ENCODE measurements at regions not wholly inside any gene's neighbourhood (a gene's known extent, or its start where the extent isn't known, plus 50 kb on each side); places are given as distances from the start of the nearest gene placed in this dataset.

DNA sequence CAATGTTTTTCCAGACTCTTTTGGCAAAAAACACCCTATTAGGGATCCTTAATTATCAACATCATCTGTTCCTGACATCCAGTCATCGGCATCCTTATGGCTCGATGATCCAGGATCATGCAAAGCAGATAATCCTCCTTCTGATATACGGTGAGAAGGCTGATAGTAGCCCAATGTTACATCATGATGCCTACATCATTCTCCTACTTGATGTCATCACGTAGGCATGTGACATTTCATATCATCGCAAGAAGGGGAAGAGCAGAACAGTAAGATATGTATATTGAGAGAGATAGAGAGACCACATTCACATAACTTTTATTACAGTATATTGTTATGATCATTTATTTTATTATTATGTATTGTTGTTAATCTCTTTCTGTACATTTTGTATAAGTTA, 168.6 kb downstream of the ADAMTS15 start:
- intact Hi-C loops (cut with DNase I), result no loop called here
- DNase-seq (no peak), ATAC-seq (no peak)
- Histone ChIP-seq H3K36me3 (no peaks in the 10 kb centered on the region), H3K27me3 (no peaks in the 10 kb centered on the region), H3K9me3 (peaks cover 0 to 17% (median 0%) of the 10 kb centered on the region in 11 donors), H3K27ac (peak overlapping the region in 1 of 10 donors; percentile 51), H3K4me3 (no peak overlapping the region), H3K4me1 (peaks cover 0 to 16% (median 7%) of the 10 kb centered on the region in 9 donors)
- no peak for TF ChIP-seq CTCF (IDR thresholded peaks at IDR 0.05)
- WGBS, 2 donors, result 80 to 84% methylated on average over 5 of the region's 5 CpGs

- ATAC-seq (no peak), DNase-seq (no peak)
- peaks cover 0 to 18% (median 2%) of the 10 kb centered on the region in 9 donors for H3K4me1 ChIP-seq
- H3K27ac ChIP-seq, result no peak overlapping the region
- intact Hi-C loops (cut with DNase I), result no loop called here
- 92 to 93% methylated on average over 4 of the region's 4 CpGs for WGBS, 2 donors
- no peak for TF ChIP-seq CTCF (IDR thresholded peaks at IDR 0.05)
- no peaks in the 10 kb centered on the region for H3K36me3 ChIP-seq
- no peaks in the 10 kb centered on the region for H3K27me3 ChIP-seq
- peaks cover 0 to 17% (median 0%) of the 10 kb centered on the region in 11 donors for H3K9me3 ChIP-seq
- H3K4me3 ChIP-seq, result no peak overlapping the region
Measured at GRCh38 chr11:130620548-130620947, 172.1 kb downstream of the ADAMTS15 start.

- WGBS, 2 donors, result 76 to 93% methylated on average over 5 of the region's 5 CpGs
- no peak for DNase-seq
- H3K9me3 ChIP-seq, result peaks cover 0 to 17% (median 0%) of the 10 kb centered on the region in 11 donors
- intact Hi-C loops (cut with DNase I), result no loop called here
- no peak overlapping the region for H3K27ac ChIP-seq
- no peak for ATAC-seq
- no peaks in the 10 kb centered on the region for H3K27me3 ChIP-seq
- H3K4me3 ChIP-seq, result no peak overlapping the region
- H3K4me1 ChIP-seq, result peaks cover 0 to 18% (median 0%) of the 10 kb centered on the region in 9 donors
- TF ChIP-seq CTCF (IDR thresholded peaks at IDR 0.05), result no peak
- no peaks in the 10 kb centered on the region for H3K36me3 ChIP-seq
Measured at GRCh38 chr11:130622141-130622542, 173.7 kb downstream of the ADAMTS15 start.

DNA sequence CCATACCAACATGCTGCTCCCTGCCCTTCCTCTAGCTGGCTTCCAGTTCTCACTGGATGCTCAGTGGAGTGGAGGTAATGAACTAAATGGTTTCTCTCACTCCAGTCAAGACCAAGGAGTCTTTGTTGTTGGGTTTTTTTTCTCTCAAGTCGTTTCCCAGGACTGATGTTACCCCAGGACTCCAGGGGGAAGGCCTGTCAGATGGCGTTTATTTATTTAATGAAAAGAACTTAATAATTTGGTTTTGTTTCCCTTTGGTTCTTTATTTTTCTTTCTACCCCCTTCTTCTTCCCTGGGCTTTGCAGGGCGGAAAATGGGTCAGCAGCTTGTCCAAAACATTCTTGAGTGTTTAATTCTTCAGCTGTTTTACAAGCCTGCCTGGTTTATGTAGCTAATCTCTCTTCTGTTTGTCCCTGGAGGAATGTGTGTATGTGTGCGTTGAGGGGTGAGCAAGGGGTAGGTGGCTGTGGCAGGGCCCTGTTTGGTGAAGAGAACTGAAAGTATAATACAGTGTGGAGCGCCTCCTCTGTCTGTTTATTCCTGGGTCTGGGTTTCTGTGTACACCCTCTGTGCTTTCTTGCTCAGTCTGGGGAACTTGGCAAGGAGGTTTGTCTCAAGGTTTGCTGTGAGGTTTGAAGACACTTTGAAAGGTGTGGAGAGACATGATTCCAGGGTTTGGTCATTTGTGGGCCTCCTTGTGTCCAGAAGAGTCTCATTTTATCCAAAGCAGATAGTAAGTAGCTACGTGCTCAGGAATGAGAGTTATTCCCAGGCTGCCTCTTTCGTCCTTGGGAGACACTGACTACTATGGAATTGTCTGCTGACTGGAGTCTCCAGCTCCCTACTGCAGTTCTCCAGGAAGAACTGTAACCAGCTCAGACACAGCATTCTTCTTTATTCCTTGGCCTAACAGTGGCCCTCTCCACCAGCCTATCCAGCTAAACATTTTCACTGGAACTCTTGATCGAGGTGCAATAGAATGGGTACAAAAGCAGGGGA, 175.5 kb downstream of the ADAMTS15 start:
- H3K36me3 ChIP-seq, result no peaks in the 10 kb centered on the region
- H3K4me3 ChIP-seq, result no peak overlapping the region
- peak; percentile 66 to 89 (median 88) for ATAC-seq
- WGBS, 2 donors, result 49 to 55% methylated on average over 8 of the region's 8 CpGs
- no peaks in the 10 kb centered on the region for H3K27me3 ChIP-seq
- H3K27ac ChIP-seq, result peak overlapping the region in 7 of 10 donors; percentile 19 to 67 (median 32)
- DNase-seq, result no peak
- peaks cover 0 to 18% (median 0%) of the 10 kb centered on the region in 9 donors for H3K4me1 ChIP-seq
- TF ChIP-seq CTCF (IDR thresholded peaks at IDR 0.05), result peak in 1 of 9 donors; percentile 36
- peaks cover 0 to 7% (median 0%) of the 10 kb centered on the region in 11 donors for H3K9me3 ChIP-seq
- intact Hi-C loops (cut with DNase I), result no loop called here

Measured in heart right ventricle (tissue), 16 donors.